GM12878 (cell line): ENCODE measurements at regions not wholly inside any gene's neighbourhood (a gene's known extent, or its start where the extent isn't known, plus 50 kb on each side); places are given as distances from the start of the nearest gene placed in this dataset.

Source experiments
- ATAC-seq: fragments of 200-7000 bp; cut with Tn5 transposase; 3 replicates; pipeline ENCODE4 v1.9.1; 2020; ENCODE audit warnings: mild to moderate bottlenecking, moderate library complexity
- BruUV-seq: library from RNA; stranded (reverse); fragments of 400-500 nt; replicated peaks from 2 replicates; lab custom pipeline; 2021; lab: Mats Ljungman, UMichigan
- CTCF ChIA-PET: fragments of 300-600 bp; sonication (Branson Sonifier 250); formaldehyde crosslinking; extraction: SDS; loops from one replicate; lab custom pipeline; 2021; ENCODE audit warnings: inconsistent platforms; lab: Yijun Ruan, JAX
- POLR2A ChIA-PET: fragments of 350-600 bp; formaldehyde crosslinking; extraction: SDS; loops from one replicate; lab custom pipeline; 2021; ENCODE audit warnings: inconsistent platforms; lab: Charles Lee
- RAD21 ChIA-PET: fragments of 300-600 bp; sonication (Branson Sonifier 250); formaldehyde crosslinking; loops from one replicate; lab custom pipeline; 2023; ENCODE audit warnings: antibody characterized with exemption; ENCODE audit not compliant: unreplicated experiment; lab: Charles Lee
- SMC1A ChIA-PET: fragments of 300-600 bp; sonication (Branson Sonifier 250); formaldehyde crosslinking; loops from one replicate; lab custom pipeline; 2023; ENCODE audit not compliant: unreplicated experiment, uncharacterized antibody; lab: Charles Lee
- DNase-seq: peaks from one replicate; pipeline ENCODE4 v3.0.0-alpha.2; 2011; ENCODE audit warnings: low read depth, low spot score
- FAIRE-seq: peaks from 3 replicates; lab custom pipeline; 2011; peaks lifted over from hg19 to GRCh38; lab: Jason Lieb, UNC
- H2AFZ ChIP-seq: 2 replicates; pipeline ENCODE4 v1.6.0; 2011; ENCODE audit warnings: low read depth, low read length, control low read depth; ENCODE audit not compliant: control insufficient read depth
- H3K27ac ChIP-seq: 2 replicates; pipeline ENCODE4 v1.5.1; 2011; ENCODE audit warnings: control low read depth; ENCODE audit not compliant: control insufficient read depth, insufficient read depth
- H3K27me3 ChIP-seq, 2 experiments: replicated peaks in 1 of 2; 2 replicates each; pipeline versions ENCODE4 v1.6.0 to v1.6.1; 2011; ENCODE audit warnings: low read length in 1 of 2; ENCODE audit not compliant: control insufficient read depth in 2 of 2, insufficient read depth in 2 of 2
- H3K36me3 ChIP-seq, 2 experiments: 2 replicates each; pipeline ENCODE4 v1.5.1; 2011; ENCODE audit warnings: low read length in 1 of 2; ENCODE audit not compliant: control insufficient read depth in 2 of 2, insufficient read depth in 2 of 2
- H3K4me1 ChIP-seq: 2 replicates; pipeline ENCODE4 v1.6.1; 2011; ENCODE audit warnings: mild to moderate bottlenecking, low read length, moderate library complexity, mixed read lengths; ENCODE audit not compliant: control insufficient read depth, insufficient read depth
- H3K4me2 ChIP-seq: 2 replicates; pipeline ENCODE4 v1.6.0; 2011; ENCODE audit warnings: control low read depth; ENCODE audit not compliant: control insufficient read depth, insufficient read depth
- H3K4me3 ChIP-seq: fragments of 200-600 bp; sonication (generic); 2 replicates; pipeline ENCODE4 v1.5.1; 2016
- H3K79me2 ChIP-seq: 2 replicates; pipeline ENCODE4 v1.6.0; 2011; ENCODE audit warnings: low read length; ENCODE audit not compliant: control insufficient read depth, insufficient read depth
- H3K9ac ChIP-seq: 2 replicates; pipeline ENCODE4 v1.8.0; 2011; ENCODE audit warnings: low read length, control low read depth, mixed read lengths; ENCODE audit not compliant: control insufficient read depth, insufficient read depth
- H3K9me3 ChIP-seq: replicated peaks from 3 replicates; pipeline ENCODE4 v1.5.1; 2011; ENCODE audit warnings: mild to moderate bottlenecking, low read length; ENCODE audit not compliant: control insufficient read depth, insufficient read depth
- H4K20me1 ChIP-seq: 2 replicates; pipeline ENCODE4 v1.6.0; 2011; ENCODE audit not compliant: control insufficient read depth, insufficient read depth
- BRCA1 ChIP-seq: IDR thresholded peaks from 2 replicates; pipeline ENCODE4 v1.6.1; 2011; ENCODE audit warnings: low read depth, low read length, improper control_type of control experiment
- FOXK2 ChIP-seq: fragments of 450-650 bp; IDR thresholded peaks from 2 replicates; pipeline ENCODE4 v1.6.1; 2017; ENCODE audit warnings: mild to moderate bottlenecking, moderate library complexity
- HDGF ChIP-seq: fragments of 450-650 bp; IDR thresholded peaks from 2 replicates; pipeline ENCODE4 v1.6.1; 2016; ENCODE audit warnings: antibody characterized with exemption
- NBN ChIP-seq: fragments of 450-650 bp; IDR thresholded peaks from 2 replicates; pipeline ENCODE4 v1.6.1; 2016
- SMAD1 ChIP-seq: fragments of 450-650 bp; IDR thresholded peaks from 2 replicates; pipeline ENCODE4 v1.6.1; 2018; ENCODE audit warnings: mild to moderate bottlenecking, low read depth; ENCODE audit not compliant: partially characterized antibody
- WGBS: methylation state at CpG from one replicate; pipeline ENCODE4 v1.1.6; 2016; ENCODE audit warnings: low lambda C conversion rate; ENCODE audit not compliant: insufficient replicate concordance, insufficient coverage; ENCODE audit errors: missing lambda C conversion rate; 5-methylcytosine and 5-hydroxymethylcytosine counted together
- in situ Hi-C: fragments of 300-500 bp; cut with MboI; formaldehyde crosslinking; loops from 9 replicates; pipeline ENCODE4 v1.14.3; 2018; ENCODE audit warnings: mixed read lengths
- intact Hi-C: fragments of 100-400 bp; cut with micrococcal nuclease; formaldehyde crosslinking; loops from one replicate; pipeline ENCODE4 v1.14.2; 2022; ENCODE audit not compliant: unreplicated experiment
- TF ChIP-seq, protein P1 (sequence below): fragments of 450-650 bp; IDR thresholded peaks from 2 replicates; pipeline ENCODE4 v1.6.1; 2016; ENCODE audit warnings: mild to moderate bottlenecking

GRCh38 chrX:39161611-39162255 lies 360.5 kb downstream of the MID1IP1 start:
- no peak for FAIRE-seq
- POLR2A ChIA-PET: interaction anchor here (1.1 to 2.6 kb wide), 2 partner anchors 11 to 34 kb away, joined by 3 to 17 read pairs; no protein-coding TSS in a partner anchor

More at GRCh38 chrX:39161611-39162255, 360.5 kb downstream of the MID1IP1 start:
- H3K79me2 ChIP-seq: no peaks in the 10 kb centered on the region
- peaks cover 8% of the 10 kb centered on the region; the same call in 1 of the 2 replicates for H3K4me1 ChIP-seq
- ChIA-PET CTCF (interaction anchor here (3.4 to 5.5 kb wide), 2 partner anchors 10 to 80 kb away, joined by 25 to 40 read pairs; no protein-coding TSS in a partner anchor), SMC1A (interaction anchor here (1.0 to 6.1 kb wide), 6 partner anchors 9 to 502 kb away, joined by 3 to 65 read pairs (median 8); no protein-coding TSS in a partner anchor), RAD21 (interaction anchor here (1.1 to 3.1 kb wide), 5 partner anchors 9 to 35 kb away, joined by 3 to 48 read pairs (median 16); no protein-coding TSS in a partner anchor)
- in situ Hi-C loops (no loop called here), intact Hi-C loops (loop anchor here (5.0 kb wide), 1 partner anchor 81 kb away; no protein-coding TSS in a partner anchor)
- no peaks in the 10 kb centered on the region; the same call in 2 of the 3 replicates for H3K9me3 ChIP-seq
- BruUV-seq: no TSS peak
- DNase-seq (no peak), ATAC-seq (no peak)
- H4K20me1 ChIP-seq: no peaks in the 10 kb centered on the region
- H3K9ac ChIP-seq: no peak overlapping the region
- no peak overlapping the region for H2AFZ ChIP-seq
- TF ChIP-seq HDGF: peak; percentile 48; the same call in 1 of the 2 replicates
- no peak for TF ChIP-seq BRCA1
- TF ChIP-seq, protein P1, sequence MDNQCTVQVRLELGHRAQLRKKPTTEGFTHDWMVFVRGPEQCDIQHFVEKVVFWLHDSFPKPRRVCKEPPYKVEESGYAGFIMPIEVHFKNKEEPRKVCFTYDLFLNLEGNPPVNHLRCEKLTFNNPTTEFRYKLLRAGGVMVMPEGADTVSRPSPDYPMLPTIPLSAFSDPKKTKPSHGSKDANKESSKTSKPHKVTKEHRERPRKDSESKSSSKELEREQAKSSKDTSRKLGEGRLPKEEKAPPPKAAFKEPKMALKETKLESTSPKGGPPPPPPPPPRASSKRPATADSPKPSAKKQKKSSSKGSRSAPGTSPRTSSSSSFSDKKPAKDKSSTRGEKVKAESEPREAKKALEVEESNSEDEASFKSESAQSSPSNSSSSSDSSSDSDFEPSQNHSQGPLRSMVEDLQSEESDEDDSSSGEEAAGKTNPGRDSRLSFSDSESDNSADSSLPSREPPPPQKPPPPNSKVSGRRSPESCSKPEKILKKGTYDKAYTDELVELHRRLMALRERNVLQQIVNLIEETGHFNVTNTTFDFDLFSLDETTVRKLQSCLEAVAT: 0 out of 2 replicates have a peak, but pooled peaks have one; percentile 13
- TF ChIP-seq NBN: 0 out of 2 replicates have a peak, but pooled peaks have one; percentile 37
- no peak for TF ChIP-seq FOXK2
- no peak for TF ChIP-seq SMAD1
- no peaks in the 10 kb centered on the region for H3K27me3 ChIP-seq
- 22% methylated on average over 3 of the region's 3 CpGs for WGBS
- no peak overlapping the region for H3K4me2 ChIP-seq
- H3K36me3 ChIP-seq: no peaks in the 10 kb centered on the region
- no peak overlapping the region for H3K4me3 ChIP-seq
- no peak overlapping the region for H3K27ac ChIP-seq
